Parathyroid adenoma (tissue), 2 donors: ENCODE measurements at regions not wholly inside any gene's neighbourhood (a gene's known extent, or its start where the extent isn't known, plus 50 kb on each side); places are given as distances from the start of the nearest gene placed in this dataset.

Experiments used
- H2AFZ ChIP-seq: fragments of 300-600 bp; sonication (generic); one replicate; pipeline ENCODE4 v1.7.0; 2017; ENCODE audit warnings: antibody characterized with exemption, mild to moderate bottlenecking
- H3K27ac ChIP-seq: fragments of 300-600 bp; sonication (generic); one replicate; pipeline ENCODE4 v1.7.0; 2017
- H3K27me3 ChIP-seq: fragments of 300-600 bp; sonication (generic); one replicate; pipeline ENCODE4 v1.7.0; 2017; ENCODE audit warnings: low read length; ENCODE audit not compliant: control insufficient read depth, insufficient read depth
- H3K36me3 ChIP-seq: fragments of 300-600 bp; sonication (generic); one replicate; pipeline ENCODE4 v1.7.0; 2017; ENCODE audit warnings: low read length; ENCODE audit not compliant: control insufficient read depth, insufficient read depth
- H3K4me1 ChIP-seq: fragments of 300-600 bp; sonication (generic); one replicate; pipeline ENCODE4 v1.7.0; 2017; ENCODE audit warnings: control low read depth
- H3K4me2 ChIP-seq: fragments of 300-600 bp; sonication (generic); one replicate; pipeline ENCODE4 v1.7.0; 2017; ENCODE audit warnings: low read length
- H3K4me3 ChIP-seq: fragments of 300-600 bp; sonication (generic); one replicate; pipeline ENCODE4 v1.7.0; 2017; ENCODE audit warnings: low read depth, low read length
- H3K79me2 ChIP-seq: fragments of 300-600 bp; sonication (generic); one replicate; pipeline ENCODE4 v1.7.0; 2017; ENCODE audit warnings: control low read depth
- H3K9ac ChIP-seq: fragments of 300-600 bp; sonication (generic); one replicate; pipeline ENCODE4 v1.7.0; 2017; ENCODE audit warnings: mild to moderate bottlenecking
- H3K9me3 ChIP-seq: fragments of 300-600 bp; sonication (generic); one replicate; pipeline ENCODE4 v1.7.0; 2017; ENCODE audit warnings: low read length; ENCODE audit not compliant: control insufficient read depth
- CTCF ChIP-seq: fragments of 300-600 bp; sonication (generic); IDR thresholded peaks from one replicate; pipeline ENCODE4 v1.7.0; 2017; ENCODE audit warnings: antibody characterized with exemption, mild to moderate bottlenecking
- donor health status: primary hyperparathyroidism.

- no peak overlapping the region for H3K4me2 ChIP-seq
- no peak overlapping the region for H3K9ac ChIP-seq
- TF ChIP-seq CTCF, result no peak
- H3K9me3 ChIP-seq, result no peaks in the 10 kb centered on the region
- no peaks in the 10 kb centered on the region for H3K27me3 ChIP-seq
- no peak overlapping the region for H3K27ac ChIP-seq
- no peak overlapping the region for H2AFZ ChIP-seq
- H3K36me3 ChIP-seq, result no peaks in the 10 kb centered on the region
- no peaks in the 10 kb centered on the region for H3K79me2 ChIP-seq
- no peaks in the 10 kb centered on the region for H3K4me1 ChIP-seq
- no peak overlapping the region for H3K4me3 ChIP-seq
Measured at GRCh38 chr12:126390969-126391566, 1325.8 kb downstream of the AACS start.

GRCh38 chr12:126396536-126396935, 1331.3 kb downstream of the AACS start:
- H3K79me2 ChIP-seq, result no peaks in the 10 kb centered on the region
- H3K4me3 ChIP-seq, result no peak overlapping the region
- H3K9ac ChIP-seq, result no peak overlapping the region
- H3K9me3 ChIP-seq, result no peaks in the 10 kb centered on the region
- no peak for TF ChIP-seq CTCF
- no peaks in the 10 kb centered on the region for H3K4me1 ChIP-seq
- H3K27ac ChIP-seq, result no peak overlapping the region
- no peaks in the 10 kb centered on the region for H3K36me3 ChIP-seq
- H2AFZ ChIP-seq, result no peak overlapping the region
- H3K27me3 ChIP-seq, result no peaks in the 10 kb centered on the region
- no peak overlapping the region for H3K4me2 ChIP-seq

GRCh38 chr12:126397071-126397581, 1331.9 kb downstream of the AACS start:
- TF ChIP-seq CTCF, result no peak
- Histone ChIP-seq H3K4me1 (no peaks in the 10 kb centered on the region), H2AFZ (no peak overlapping the region), H3K9ac (no peak overlapping the region), H3K27ac (no peak overlapping the region), H3K36me3 (no peaks in the 10 kb centered on the region), H3K9me3 (no peaks in the 10 kb centered on the region), H3K4me2 (no peak overlapping the region), H3K79me2 (no peaks in the 10 kb centered on the region), H3K4me3 (no peak overlapping the region), H3K27me3 (no peaks in the 10 kb centered on the region)

GRCh38 chr12:126397660-126398059, 1332.4 kb downstream of the AACS start:
- Histone ChIP-seq H3K9me3 (no peaks in the 10 kb centered on the region), H2AFZ (no peak overlapping the region), H3K79me2 (no peaks in the 10 kb centered on the region), H3K4me2 (no peak overlapping the region), H3K4me1 (no peaks in the 10 kb centered on the region), H3K36me3 (no peaks in the 10 kb centered on the region), H3K4me3 (no peak overlapping the region), H3K27me3 (no peaks in the 10 kb centered on the region), H3K27ac (no peak overlapping the region), H3K9ac (no peak overlapping the region)
- no peak for TF ChIP-seq CTCF

- H3K27me3 ChIP-seq, result no peaks in the 10 kb centered on the region
- H3K9ac ChIP-seq, result no peak overlapping the region
- H3K4me2 ChIP-seq, result no peak overlapping the region
- no peaks in the 10 kb centered on the region for H3K4me1 ChIP-seq
- H3K79me2 ChIP-seq, result no peaks in the 10 kb centered on the region
- no peak overlapping the region for H2AFZ ChIP-seq
- H3K4me3 ChIP-seq, result no peak overlapping the region
- no peak for TF ChIP-seq CTCF
- H3K36me3 ChIP-seq, result no peaks in the 10 kb centered on the region
- H3K27ac ChIP-seq, result no peak overlapping the region
- no peaks in the 10 kb centered on the region for H3K9me3 ChIP-seq
Measured at GRCh38 chr12:126400831-126401230, 1335.6 kb downstream of the AACS start.
